ENCODE measurements at regions not wholly inside any gene's neighbourhood (a gene's known extent, or its start where the extent isn't known, plus 50 kb on each side); places are given as distances from the start of the nearest gene placed in this dataset.

DNA sequence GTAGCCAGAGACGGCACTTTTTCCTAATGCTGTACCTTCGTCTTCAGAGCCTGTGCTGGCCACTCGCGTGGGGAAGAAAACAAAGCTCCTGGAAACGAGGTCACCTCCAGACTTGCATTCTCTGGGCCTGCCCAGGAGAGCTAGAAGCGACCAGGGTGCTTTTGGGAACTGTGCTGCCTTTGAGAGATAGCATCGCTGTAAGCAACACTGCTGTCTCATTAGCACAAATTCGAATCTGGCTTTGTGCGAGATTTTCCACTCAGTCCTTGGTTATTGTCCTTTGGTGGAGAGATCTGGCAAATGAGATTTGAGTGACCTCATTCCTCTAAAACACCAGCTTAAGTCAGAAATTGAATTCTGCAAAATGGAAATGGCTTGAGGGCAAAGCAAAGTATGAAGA, 66.1 kb upstream of the TLR3 start:
- TF ChIP-seq, protein P1, sequence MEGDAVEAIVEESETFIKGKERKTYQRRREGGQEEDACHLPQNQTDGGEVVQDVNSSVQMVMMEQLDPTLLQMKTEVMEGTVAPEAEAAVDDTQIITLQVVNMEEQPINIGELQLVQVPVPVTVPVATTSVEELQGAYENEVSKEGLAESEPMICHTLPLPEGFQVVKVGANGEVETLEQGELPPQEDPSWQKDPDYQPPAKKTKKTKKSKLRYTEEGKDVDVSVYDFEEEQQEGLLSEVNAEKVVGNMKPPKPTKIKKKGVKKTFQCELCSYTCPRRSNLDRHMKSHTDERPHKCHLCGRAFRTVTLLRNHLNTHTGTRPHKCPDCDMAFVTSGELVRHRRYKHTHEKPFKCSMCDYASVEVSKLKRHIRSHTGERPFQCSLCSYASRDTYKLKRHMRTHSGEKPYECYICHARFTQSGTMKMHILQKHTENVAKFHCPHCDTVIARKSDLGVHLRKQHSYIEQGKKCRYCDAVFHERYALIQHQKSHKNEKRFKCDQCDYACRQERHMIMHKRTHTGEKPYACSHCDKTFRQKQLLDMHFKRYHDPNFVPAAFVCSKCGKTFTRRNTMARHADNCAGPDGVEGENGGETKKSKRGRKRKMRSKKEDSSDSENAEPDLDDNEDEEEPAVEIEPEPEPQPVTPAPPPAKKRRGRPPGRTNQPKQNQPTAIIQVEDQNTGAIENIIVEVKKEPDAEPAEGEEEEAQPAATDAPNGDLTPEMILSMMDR (IDR thresholded peaks at IDR 0.05; ENCODE audit: low read depth, low read length, missing control alignments), result no peak
- DNase-seq (ENCODE audit: low read depth), result no peak
- H3K4me3 ChIP-seq (ENCODE audit: low read depth, low read length), result no peak overlapping the region

DNA sequence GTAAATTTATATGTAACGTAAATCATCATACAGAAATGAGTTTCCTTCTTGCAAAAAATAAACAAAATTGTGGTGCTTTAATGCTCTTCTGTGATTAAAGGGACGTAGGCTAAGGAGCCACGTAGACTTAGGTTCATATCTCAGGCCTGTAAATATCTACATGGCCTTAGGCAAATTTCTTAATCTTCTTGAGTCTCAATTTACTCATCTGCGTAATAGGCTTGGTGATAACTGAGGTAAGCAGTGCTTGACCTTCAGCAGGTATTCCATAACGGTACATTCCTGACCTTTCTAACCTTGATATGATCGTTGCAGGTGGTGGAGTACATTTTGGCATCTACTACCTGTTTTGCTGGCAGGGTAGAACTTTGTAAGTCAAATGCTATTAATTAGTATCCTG, 65.2 kb upstream of the TLR3 start:
- DNase-seq (ENCODE audit: low read depth), result no peak
- TF ChIP-seq, protein P1 (IDR thresholded peaks at IDR 0.05; ENCODE audit: low read depth, low read length, missing control alignments), result no peak
- H3K4me3 ChIP-seq (ENCODE audit: low read depth, low read length), result no peak overlapping the region

DNA sequence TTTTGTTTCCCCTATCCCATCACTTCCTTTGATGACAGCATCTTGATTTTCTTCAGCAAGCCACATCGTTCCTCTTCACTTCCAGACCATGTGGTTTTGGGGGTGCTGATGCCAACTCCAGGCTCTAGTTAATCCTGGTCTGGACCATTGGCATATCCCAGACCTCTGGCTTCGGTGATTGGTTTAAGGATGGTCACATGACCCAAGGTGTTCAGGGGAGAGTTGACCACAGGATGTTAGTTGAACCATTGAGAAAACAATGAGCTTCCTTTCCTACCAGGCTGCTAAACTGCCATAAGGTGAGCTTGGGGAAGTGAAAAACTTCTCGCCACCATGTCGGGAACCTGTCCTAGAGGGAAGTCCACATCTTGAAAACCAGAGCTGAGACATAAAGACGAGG, 60.9 kb upstream of the TLR3 start:
- DNase-seq (ENCODE audit: low read depth), result no peak

DNA sequence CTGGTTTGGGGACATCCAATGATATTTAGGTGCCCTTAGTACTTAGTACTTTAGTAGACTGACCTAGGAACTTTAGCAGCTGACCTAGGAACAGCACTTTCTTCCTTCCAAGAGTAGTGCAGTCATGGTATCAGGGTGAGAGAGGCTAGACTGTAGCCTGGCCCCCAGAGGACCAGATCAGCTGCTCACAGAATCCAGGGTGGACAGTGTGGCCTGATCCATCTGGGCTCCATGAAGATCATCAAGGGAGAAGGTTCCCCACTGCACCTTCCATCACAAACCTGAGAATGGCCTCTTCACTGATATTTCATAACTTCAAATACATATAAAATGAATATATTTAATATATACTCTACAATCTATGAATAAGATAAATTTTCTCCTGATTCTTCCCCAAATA, 59.0 kb upstream of the TLR3 start:
- H3K4me3 ChIP-seq (ENCODE audit: low read depth, low read length), result no peak overlapping the region
- TF ChIP-seq, protein P1 (IDR thresholded peaks at IDR 0.05; ENCODE audit: low read depth, low read length, missing control alignments), result no peak
- DNase-seq (ENCODE audit: low read depth), result no peak

More for the DNA sequence above, 60.9 kb upstream of the TLR3 start:
- TF ChIP-seq, protein P1 (IDR thresholded peaks at IDR 0.05; ENCODE audit: low read depth, low read length, missing control alignments), result no peak
- H3K4me3 ChIP-seq (ENCODE audit: low read depth, low read length), result no peak overlapping the region

DNA sequence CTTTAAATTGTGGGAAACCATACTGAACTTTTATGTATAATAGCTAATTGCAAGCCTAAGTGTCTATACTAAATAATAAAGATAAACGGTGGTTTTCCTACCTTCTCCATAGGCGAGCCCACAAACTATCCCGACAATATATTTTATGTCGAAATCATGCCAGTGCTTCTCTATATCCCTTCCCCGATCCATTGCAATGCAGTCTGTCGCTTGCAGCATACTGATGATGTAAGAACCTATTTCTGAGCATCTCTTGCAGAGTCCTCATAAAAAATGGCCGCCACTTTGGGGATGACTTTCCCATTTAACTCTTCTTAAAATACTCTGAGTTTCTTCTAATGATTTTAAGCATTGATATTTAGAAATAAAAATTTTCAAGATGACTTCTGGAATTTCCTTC, 58.1 kb upstream of the TLR3 start:
- DNase-seq (ENCODE audit: low read depth), result no peak
- no peak overlapping the region for H3K4me3 ChIP-seq (ENCODE audit: low read depth, low read length)
- TF ChIP-seq, protein P1 (IDR thresholded peaks at IDR 0.05; ENCODE audit: low read depth, low read length, missing control alignments), result no peak

DNA sequence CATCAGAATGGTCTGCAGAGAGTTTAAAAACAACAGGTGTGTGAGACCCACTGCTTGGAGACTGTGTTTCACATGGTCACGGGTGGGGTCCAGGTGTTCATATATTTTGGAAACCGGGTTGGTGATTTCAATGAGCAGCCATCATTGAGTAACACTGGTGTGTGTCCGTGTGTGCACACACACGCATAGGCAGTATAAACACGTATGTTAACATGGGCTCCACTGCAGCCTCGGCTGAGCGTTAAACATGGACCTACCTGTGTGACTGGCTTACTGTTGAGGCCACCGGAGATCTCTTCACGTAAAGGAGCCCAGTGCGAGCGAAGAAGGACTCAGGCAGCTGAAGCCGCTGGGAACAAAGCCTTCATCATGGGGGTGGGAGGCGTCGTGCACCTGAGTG, 56.9 kb upstream of the TLR3 start:
- TF ChIP-seq, protein P1 (IDR thresholded peaks at IDR 0.05; ENCODE audit: low read depth, low read length, missing control alignments), result no peak
- H3K4me3 ChIP-seq (ENCODE audit: low read depth, low read length), result no peak overlapping the region
- DNase-seq (ENCODE audit: low read depth), result no peak

DNA sequence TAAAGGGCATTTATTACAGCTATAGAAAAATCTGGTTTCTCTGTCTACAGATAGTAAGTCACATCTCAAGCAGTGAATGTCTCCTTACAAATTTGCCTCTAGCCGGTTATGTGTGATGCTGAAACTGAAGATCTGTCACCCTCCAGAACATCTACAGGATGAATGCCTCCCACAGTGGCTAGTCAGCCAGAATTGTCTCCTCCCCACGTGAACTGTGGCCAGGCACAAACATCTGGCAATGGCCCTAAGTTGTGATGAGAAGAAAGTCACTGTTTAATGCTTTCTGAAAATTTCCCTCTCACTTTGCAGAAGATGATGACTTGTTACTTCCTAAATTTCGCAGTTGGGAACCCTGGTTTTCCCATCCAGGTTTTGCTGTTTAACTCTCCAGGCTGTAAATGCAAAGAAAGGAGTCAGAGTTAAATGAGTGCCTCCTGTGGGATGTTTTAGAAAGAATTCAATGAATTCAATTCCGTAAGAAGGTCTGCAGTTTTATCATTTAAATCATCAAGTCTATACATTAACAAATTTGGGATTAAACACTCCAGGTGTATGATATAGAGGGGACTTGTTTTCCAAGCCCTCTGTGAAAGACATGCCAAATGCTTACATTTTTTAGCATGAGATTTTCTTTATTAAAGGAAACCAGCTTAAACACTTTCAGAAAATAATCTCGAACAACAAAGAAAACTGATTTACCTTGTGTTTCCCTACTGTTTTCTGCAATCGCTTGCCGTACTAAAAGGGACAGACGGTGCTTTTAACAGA, 55.4 kb upstream of the TLR3 start:
- TF ChIP-seq, protein P1 (IDR thresholded peaks at IDR 0.05; ENCODE audit: low read depth, low read length, missing control alignments), result no peak
- DNase-seq (ENCODE audit: low read depth), result no peak
- H3K4me3 ChIP-seq (ENCODE audit: low read depth, low read length), result no peak overlapping the region
